ENCODE measurements at regions not wholly inside any gene's neighbourhood (a gene's known extent, or its start where the extent isn't known, plus 50 kb on each side); places are given as distances from the start of the nearest gene placed in this dataset.

DNA sequence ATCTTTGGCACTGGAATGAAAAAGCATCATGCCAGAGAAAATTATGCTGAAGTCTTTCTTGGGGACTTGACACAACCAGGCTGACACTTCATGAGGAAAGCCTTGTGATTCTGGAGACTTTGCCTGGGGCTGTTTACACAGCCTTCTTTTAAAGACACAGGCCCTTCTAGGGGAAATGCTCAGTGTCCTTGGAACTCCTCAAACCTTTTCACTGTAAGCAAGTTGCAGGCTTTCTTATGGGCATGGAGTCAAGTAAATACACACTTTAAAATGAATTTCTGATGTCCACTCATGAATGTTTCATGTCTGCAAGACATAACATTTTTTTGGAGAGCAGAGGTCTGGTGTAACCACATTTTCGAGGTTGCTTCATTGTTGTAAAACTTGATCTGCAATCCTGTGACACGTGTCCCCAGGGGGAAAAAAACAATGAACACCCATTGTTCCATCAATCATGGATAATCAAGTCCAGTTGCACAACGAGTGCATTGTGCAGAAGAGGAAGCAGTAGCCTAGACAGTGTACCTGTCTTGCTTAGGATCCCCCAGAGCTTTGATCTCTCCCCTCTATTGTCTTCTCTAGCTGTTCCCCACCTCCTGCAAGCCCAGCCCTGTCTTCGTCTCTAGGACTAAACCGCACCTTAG, 155.1 kb upstream of the PRICKLE1 start:
- peak; percentile 74 for DNase-seq (ENCODE audit: low read depth)
- TF ChIP-seq CTCF (IDR thresholded peaks at IDR 0.05; ENCODE audit: control insufficient read depth, insufficient read depth, low read depth, low read length, missing control alignments): no peak
- no peak overlapping the region for H3K4me3 ChIP-seq (ENCODE audit: control insufficient read depth, low read depth, low read length)

GRCh38 chr12:42742716-42743115, 153.2 kb upstream of the PRICKLE1 start:
- no peak for DNase-seq (ENCODE audit: low read depth)
- TF ChIP-seq CTCF (IDR thresholded peaks at IDR 0.05; ENCODE audit: control insufficient read depth, insufficient read depth, low read depth, low read length, missing control alignments): no peak
- H3K4me3 ChIP-seq (ENCODE audit: control insufficient read depth, low read depth, low read length): no peak overlapping the region

- TF ChIP-seq CTCF (IDR thresholded peaks at IDR 0.05; ENCODE audit: control insufficient read depth, insufficient read depth, low read depth, low read length, missing control alignments): no peak
- no peak overlapping the region for H3K4me3 ChIP-seq (ENCODE audit: control insufficient read depth, low read depth, low read length)
- peak; percentile 68 for DNase-seq (ENCODE audit: low read depth)
Measured at GRCh38 chr12:42741771-42742510, 152.4 kb upstream of the PRICKLE1 start.

GRCh38 chr12:42741091-42741490, 151.5 kb upstream of the PRICKLE1 start:
- no peak overlapping the region for H3K4me3 ChIP-seq (ENCODE audit: control insufficient read depth, low read depth, low read length)
- no peak for TF ChIP-seq CTCF (IDR thresholded peaks at IDR 0.05; ENCODE audit: control insufficient read depth, insufficient read depth, low read depth, low read length, missing control alignments)
- no peak for DNase-seq (ENCODE audit: low read depth)

DNA sequence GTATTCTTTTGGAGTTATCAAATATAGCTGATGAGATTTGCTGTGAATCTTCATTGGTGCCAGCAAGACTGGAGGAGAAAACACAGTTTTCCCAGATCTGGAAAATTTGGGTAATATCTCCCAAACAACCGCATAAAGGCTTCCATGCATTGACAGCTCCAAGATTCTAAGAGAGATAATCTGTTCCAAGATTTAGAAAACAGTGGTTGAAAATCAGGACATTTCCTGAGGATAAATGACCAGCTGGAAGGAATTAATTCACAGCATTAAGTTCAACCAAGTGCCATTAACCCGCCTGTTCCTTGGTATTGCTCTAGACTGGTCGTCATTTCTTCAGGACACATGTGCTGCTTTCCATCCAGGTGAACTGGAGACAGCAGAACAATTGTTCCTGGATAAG, 147.9 kb upstream of the PRICKLE1 start:
- TF ChIP-seq CTCF (IDR thresholded peaks at IDR 0.05; ENCODE audit: control insufficient read depth, insufficient read depth, low read depth, low read length, missing control alignments): no peak
- DNase-seq (ENCODE audit: low read depth): no peak
- H3K4me3 ChIP-seq (ENCODE audit: control insufficient read depth, low read depth, low read length): no peak overlapping the region

GRCh38 chr12:42735861-42736361, 146.4 kb upstream of the PRICKLE1 start:
- no peak for TF ChIP-seq CTCF (IDR thresholded peaks at IDR 0.05; ENCODE audit: control insufficient read depth, insufficient read depth, low read depth, low read length, missing control alignments)
- DNase-seq (ENCODE audit: low read depth): no peak

More at GRCh38 chr12:42735861-42736361, 146.4 kb upstream of the PRICKLE1 start:
- H3K4me3 ChIP-seq (ENCODE audit: control insufficient read depth, low read depth, low read length): no peak overlapping the region

Measured in AG09309 (cell line).